ENCODE measurements at regions not wholly inside any gene's neighbourhood (a gene's known extent, or its start where the extent isn't known, plus 50 kb on each side); places are given as distances from the start of the nearest gene placed in this dataset.
"Not testable (repeated sequence)": the region's sequence is repeated elsewhere in the genome, so short reads cannot be mapped to it uniquely, and the experiment has no call there.

DNA sequence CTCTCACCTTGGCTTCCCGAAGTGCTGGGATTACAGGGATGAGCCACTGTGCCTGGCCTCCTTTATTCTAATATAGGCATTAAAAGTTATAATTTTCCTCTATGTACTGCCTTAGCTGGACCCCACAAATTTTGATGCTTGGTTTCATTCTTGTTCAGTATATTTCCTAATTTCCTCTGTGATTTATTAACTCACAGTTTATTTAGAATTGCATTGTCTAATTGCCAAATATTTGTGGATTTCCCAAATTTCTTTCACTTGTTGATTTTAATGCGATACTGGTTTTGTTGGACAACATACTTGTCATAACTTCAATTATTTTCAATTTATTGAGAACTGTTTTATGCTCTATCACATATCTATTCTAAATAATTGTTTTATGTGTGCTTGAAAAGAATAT is 366.0 kb downstream of the OMA1 start:
- no peak for DNase-seq

DNA sequence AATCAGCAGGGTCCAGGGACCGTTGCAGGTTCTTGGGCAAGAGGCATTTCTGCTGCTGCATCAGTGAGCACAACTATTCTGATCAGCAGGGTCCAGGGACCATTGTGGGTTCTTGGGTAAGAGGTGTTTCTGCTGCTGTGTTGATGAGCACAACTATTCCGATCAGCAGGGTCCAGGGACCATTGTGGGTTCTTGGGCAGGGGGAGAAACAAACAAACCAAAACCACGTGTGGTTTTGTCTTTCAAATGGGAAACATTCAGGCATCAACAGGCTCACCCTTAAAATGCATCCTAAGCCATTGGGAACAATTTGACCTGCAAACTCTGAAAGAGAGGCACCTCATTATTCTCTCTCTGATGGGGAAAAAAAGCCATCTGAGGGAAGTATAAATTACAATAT is 377.4 kb downstream of the OMA1 start:
- not testable (repeated sequence) for DNase-seq

DNA sequence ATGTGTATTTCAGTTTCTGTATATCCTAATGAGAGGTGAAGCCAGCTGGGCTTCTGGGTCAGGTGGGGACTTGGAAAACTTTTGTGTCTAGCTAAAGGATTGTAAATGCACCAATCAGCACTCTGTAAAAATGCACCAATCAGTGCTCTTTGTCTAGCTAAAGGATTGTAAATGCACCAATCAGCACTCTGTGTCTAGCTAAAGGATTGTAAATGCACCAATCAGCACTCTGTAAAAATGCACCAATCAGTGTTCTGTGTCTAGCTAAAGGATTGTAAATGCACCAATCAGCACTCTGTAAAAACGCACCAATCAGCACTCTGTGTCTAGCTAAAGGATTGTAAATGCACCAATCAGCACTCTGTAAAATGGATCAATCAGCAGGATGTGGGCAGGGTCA is 379.4 kb downstream of the OMA1 start:
- not testable (repeated sequence) for DNase-seq

DNA sequence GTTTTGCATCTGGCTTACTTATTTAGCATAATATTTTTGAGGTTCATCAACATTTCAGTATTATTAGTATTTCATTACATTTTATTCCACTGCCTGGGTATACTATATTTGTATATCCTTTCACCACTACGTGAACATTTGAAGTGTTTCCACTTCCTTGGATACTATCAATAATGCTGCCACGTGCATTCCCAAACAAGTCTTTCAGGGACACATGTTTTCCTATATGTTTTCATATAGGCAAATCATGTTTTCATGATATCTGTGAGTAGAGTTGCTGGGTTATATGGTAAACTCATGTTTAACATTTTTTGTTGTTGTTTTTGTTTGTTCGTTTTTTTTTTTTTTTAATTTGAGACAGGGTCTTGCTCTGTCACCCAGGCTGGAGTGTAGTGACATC is 380.1 kb downstream of the OMA1 start:
- DNase-seq: no peak

DNA sequence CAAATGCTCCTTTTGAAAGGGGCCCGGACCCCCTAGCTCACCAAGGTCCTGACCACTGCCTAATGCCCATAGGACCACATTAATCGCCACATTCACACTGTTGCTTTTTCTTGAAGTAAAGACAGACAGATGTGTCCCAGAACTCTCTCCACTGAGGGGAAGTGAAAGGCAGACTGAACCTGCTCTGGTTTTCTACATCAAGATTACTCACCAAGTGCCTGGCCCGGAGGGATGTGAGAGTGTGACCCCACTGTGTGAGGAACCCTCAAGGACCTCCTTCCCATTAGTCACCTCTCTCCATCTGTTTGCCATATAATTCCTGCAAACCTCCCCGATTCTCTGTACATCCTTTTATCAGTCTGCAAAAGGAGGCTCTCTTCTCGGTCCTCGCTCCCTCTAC is 381.5 kb downstream of the OMA1 start:
- no peak for DNase-seq

DNA sequence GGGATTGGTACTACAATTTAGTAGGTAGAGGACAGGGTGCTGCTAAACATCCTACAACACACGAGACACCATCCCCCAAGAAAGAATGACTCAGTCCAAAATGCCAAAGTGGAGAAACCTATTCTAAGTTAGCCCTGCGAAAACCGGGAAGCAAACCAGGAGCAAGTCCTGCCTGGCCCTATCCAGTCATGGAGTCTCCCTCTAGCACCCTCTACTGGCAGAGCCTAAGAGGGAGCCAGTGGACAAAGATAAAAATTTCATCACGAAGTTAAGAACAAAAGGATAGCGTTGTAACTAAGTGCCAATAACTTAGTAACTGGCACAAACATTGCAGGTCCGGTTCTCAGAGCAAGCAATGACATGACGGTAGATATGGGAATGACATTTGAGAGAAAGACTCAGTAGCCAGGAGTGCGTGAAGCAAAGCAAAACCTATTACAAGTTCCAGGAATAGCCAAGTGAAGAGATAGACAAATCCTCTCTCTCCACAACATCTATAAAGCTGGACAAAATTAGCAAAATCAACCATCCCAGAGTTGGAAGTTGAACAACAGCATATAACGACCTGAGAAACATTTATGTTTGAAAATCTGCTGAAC is 383.5 kb downstream of the OMA1 start:
- DNase-seq: no peak

DNA sequence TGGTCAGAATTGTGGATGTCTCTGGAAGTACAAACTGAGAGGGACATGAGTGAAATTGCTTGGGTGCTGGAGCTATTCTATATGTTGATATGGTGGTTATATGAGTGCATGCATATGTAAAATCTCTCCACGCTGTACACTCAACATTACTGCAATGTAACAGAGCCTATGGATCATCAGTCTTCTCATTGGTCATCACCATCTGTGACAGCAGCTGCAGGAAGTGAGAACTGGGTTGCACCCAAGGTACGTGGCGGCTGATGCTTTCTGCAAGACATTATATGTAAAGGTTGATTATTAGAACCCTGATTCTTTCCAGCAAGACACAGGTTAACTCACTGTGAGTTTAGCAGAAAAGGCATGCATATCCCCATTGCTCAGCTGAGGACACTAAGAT is 387.1 kb downstream of the OMA1 start:
- DNase-seq: no peak

DNA sequence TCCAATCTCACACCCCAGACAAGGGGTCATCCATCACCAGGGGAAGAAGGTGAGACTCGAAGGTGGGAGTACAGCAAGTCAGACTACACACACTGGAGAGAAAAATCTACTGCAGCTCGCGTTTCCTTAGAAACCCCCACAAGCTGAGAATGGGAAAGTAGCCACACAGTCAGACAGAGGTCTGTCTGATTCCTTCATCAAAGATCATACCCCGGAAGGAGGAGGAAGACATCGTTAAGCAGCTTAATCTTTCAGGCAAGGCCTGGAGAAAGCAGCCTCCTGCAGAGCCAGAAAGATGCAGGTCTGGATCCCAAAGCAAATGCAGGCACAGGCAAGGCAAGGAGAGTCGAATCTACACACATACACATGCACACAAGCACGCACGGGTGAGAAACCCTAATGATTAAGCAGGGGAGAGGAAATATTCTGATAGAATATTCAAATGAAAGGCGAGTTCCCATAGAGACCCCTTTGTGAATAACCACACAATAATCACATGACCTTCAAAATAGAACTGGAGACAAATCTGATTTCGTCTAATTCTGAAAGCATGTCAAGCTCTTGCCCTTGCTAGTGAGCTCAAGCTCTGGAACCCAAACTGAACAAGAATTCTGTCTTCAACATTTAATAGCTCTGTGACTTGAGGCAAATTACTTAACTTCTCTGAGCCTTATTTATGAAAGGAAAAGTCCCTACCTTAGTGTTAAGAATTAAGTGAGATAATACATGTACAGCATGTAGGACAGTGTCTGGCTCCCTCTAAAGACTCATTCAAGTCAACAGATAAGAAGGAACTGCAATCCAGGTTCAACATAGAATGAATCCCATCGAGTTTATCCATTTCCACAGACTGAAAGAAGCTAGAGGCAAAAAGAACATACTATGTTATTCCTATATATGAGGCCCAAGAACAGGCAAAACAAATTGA is 387.8 kb downstream of the OMA1 start:
- DNase-seq: no peak

DNA sequence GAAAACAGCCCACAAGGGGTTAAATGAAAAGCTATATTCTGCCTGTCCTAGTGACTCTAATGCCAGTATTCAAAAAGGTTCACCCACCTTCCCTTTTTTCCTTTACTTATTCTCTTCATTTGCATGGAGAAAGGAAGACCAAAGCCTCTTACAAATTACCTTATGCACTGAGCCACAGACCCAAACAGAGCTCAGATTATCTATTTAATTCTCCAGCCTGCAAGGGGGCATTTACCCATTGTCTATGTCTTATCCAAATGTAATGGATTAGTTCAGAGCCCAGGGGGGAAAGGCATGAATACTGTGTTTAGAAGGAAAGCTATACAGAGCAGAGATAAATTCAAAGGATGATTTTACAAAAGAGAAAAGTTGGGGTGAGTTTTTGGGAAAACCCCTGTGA is 388.5 kb downstream of the OMA1 start:
- no peak for DNase-seq

DNA sequence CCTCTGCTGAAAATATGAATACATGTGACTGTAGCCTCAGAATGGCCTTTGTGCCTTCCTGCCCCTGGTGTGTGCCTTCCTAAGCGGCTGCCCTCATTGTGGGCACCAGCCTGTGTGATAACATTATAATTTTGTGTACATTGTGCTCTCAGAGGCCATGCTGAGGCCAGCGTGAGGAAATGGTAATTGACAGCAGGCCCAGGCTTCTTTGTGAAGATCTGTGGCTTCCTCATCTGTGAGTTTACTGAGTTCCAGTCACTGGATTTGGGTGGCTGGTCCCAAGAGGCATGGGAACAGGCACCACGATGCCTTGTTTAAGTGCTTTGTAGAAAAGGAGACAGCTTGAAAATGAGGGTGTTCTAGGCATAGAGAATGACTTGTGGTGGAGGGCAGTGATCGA is 389.3 kb downstream of the OMA1 start:
- DNase-seq: no peak

DNA sequence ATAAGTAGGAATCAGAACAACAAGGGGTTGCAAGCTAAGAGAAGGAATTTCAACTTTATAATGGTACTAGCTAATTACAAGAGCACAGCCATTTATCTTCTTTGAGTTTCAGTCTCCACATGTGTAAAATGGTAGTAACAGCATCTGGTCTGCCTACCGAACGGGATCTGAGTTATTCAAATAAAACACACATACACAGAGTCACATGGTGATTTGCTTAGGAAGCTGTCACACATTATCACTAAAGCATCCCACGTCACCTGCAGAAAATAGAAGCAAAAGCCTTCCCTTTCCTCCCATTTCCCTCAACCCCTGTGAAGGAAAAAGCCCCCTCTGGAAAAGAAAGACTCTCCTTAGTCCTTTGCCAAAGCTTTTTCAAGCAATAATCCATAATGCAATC is 389.7 kb downstream of the OMA1 start:
- no peak for DNase-seq

DNA sequence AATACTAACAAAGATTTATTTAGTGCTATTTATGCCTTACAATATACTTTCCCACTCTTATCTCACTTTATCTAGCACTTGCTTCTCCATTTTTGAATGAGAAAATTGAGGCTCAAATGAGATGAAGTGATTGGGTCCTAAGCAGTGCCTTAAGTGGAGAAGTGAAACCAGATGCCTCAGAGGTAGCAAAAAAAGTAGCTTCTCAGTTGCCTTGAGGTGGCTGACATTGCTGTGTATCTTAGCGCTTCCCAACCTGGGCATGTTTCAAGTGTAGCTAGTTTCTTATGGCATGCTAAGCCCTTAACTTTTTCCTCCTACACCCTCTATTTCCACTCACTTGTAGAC is 390.4 kb downstream of the OMA1 start:
- DNase-seq: no peak

DNA sequence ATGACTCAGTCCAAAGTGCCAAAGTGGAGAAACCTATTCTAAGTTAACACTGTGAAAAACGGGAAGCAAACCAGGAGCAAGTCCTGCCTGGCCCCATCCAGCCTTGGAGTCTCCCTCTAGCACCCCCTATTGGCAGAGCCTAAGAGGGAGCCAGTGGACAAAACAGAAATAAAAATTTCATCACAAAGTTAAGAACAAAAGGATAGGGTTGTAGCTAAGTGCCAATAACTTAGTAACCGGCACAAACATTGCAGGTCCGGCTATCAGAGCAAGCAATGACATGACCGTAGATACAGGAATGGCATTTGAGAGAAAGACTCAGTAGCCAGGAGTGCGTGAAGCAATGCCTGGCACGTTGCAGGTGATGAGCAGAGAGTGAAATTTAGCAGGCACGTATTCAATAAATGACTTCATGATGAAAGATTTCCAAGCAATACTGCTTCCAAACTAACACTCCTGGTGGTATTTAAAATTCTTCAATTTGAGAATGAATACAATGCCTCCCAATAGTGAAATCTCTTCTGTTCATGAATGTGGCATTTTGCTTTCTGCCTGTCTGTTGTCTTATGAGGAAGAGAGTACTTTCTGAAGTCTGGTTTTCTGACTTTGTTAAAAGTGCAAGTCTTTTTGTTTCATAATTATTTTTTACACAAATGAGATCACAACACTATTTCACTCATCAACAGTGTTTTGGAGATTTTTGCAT is 391.0 kb downstream of the OMA1 start:
- no peak for DNase-seq

DNA sequence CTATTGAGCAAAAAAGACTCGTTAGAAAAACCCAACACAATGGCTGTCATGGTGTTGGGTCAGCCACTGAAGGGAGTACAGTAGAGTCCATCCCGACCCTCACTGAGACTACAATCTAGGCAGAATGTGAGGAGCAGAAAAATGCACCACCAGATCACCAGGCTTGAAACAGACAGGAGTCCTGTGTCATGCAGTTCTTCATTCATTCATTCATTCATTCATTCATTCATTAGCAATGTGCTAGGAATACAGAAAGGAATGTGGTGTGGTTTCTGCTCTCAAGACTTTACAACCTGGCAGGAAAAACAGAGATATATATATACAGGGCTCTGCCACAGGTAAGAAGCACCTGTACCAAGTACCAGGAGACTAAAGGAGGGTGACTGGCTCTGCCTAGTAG is 392.3 kb downstream of the OMA1 start:
- no peak for DNase-seq

DNA sequence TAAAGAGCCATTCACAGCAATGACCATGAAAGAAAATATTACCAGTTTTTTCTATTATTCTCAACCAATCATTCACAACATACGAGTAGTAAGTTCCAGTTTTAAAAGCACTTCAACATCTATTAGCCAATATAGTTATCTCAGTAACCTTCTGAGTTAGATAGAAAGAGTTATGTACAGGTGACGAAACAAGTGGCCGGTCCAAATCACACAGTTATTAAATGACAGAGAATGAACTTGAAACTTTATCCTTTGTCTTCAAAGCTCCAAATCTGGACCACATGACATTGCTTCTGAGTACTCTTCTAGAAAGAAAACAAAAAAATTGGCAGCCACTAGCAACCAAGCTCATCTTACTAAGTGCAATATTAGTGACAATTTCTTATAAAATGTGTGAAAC is 393.8 kb downstream of the OMA1 start:
- no peak for DNase-seq

DNA sequence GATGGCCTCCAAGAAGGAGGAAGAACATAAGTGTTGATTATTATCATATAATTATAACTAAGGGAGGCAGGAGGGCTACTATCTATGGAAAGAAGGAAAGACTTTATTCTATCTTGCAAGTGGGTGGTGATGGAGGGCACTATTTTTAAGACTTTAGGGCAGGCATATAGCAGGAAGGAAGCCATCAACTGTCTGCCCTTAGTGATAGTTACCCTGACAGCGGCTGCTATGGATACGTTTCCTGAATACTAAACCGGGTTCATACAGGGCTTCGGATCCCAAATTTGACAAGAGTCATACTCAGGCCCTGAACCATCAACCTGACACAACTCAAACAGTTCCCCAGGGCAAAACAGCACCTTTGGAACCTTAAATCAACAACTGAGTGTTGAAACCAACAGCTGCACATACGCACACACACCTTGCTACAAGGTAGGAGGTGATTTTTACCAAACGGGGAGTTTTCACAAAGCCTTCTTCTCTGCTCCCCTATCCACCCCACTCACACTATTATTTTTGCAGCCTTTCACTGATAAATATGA is 397.2 kb downstream of the OMA1 start:
- DNase-seq: no peak

DNA sequence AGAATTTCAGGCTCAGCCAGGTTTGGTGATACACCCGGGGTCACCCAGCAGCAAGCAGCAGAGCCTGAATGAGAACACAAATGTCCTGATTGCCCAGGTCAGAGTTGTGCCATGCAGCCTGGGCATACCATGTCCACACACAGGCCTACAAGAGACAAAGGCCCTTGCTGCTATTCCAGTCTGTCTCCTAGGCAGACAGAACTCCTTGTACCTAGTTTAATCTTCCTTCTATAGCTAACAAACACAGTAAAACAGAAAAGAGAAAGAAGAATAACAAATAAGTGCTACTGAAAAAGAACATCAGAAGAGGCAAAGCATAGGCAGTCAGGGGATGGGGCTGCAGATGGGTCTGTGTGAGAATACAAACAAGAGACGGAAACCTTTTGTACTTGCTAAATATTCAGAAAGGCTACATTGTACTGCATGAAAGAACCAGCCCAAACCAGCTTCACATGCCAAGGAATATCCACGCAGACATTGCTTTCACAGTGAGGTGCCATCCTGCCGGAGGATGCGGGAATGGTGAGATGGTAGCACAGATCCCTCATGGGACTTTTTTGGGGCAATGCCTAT is 401.7 kb downstream of the OMA1 start:
- DNase-seq: no peak

DNA sequence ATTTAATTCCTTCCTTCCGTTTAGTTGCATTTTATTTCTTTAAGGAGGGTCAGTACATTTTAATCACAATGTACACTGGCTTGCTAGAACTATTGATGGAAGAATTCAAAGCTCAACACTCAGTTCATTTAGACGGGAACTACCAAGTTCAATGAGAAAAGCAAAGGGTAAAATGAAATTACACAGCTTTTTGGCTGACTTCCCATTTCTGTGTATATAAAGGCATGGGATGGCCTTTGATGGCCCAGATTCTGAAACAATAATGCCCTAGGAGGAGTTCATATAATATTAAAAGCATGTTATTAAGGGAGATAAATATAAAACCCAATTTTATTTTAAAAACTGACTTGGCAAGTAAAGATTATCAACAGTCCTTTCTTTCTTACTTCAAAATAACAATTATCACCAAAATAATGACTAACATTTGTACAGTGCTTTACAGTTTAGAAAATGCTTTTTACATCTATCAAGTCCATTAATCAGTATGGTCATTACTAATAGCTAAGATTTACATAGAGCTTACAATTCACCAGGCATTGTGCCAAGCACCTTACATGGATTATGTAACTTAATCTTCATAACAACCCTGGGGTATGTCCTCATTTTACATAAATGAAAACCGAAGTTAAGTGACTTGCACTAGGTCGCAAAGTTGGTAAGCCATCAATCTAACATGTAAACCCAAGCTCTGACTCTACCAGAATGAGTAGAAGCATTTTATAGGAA is 402.4 kb downstream of the OMA1 start:
- DNase-seq: no peak

DNA sequence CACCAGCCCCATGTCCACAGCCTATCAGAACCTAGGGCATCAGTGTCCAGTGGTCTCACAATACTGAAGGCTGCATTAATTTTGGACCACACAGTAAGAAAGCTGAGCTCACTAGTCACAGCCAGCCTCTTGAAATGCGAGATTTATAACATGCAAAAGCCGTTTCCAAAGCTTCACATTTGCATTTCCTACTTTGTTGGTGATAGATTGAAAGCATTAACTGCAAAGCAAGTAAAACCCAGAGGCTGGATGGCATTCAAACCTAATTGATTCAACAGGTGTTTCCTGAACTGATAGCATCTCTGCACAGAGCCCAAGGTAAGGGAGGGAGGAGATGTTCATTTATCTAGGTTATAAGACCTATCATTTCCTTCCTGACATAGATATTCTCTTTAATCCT is 410.1 kb downstream of the OMA1 start:
- no peak for DNase-seq

DNA sequence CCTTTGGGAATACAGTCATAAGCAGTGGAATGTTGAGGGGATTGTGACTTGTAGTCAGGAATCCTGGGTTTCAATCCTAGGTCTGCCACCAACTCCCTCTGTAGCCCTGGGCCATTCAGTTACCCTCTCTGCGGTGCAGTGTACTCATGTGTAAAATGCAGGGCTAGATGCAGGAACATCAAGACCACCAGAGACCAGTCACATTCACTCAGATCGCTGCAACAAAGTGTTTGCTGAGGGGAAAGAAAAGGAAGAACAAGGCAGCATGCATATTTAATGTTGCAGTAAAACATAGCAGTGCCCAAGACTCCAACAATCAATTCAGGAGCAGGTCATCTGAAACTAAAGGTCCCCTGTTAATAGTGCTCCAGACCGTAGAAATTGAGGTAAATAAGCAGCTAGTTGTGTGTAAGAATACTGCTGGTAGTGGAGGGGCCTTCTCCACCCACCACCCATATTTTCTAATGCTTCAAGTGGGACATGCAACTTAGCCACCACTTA is 410.7 kb downstream of the OMA1 start:
- no peak for DNase-seq

DNA sequence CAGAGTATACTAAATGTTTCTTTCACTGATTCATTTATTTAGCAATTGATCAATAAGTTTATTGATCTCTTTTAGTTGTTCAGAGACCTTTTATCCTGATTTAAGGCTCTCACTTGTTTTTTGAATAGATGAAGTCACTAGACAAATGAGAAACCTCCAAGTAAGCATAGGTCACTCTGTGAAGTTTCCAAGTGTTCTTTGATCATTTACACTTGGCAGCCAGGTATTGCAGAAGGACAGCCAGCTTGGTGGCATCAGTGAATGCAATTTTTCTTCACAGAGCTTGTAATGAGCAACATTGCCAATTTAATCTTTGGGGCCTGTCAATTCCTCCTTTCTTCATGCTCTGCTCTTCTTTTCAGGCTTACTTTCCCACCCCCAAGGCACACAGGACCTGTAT is 413.0 kb downstream of the OMA1 start:
- DNase-seq: no peak

DNA sequence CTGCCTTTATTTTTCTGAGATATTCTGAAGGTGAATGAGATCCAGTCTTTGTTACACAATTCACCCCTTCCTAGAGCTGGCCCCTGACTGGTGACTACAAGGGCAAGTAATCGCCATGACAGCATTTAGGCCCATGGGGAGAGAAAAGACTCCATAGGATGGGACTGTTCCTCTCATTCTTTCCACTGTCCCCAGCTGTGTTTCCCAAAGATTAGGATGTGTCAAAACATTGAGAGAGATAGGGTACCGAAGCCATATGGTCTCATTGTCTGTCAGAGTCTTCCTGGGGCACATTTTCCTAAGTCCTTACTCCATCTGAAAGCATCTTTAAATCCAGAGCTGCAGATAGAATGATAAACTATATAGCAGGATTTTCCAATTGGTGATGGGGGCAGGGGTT is 423.5 kb downstream of the OMA1 start:
- DNase-seq: no peak

DNA sequence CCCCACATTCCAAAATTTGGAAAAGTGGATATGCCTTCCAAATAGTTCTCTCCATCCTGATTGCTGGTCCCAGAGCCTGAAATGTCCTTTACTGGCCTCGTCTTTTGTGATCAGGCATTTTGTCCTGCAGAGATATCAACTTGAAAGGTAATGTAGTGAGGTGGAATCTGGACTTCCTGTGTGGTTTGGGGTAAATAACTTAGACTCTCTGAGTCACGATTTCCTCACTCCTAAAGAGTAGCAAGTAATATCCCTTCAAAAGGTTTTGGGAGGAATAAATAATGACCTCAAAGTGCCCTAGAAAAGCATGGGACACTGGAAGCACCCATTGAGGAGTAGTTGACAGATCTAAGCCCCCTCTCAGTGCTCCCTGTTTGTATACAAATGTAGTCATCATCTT is 426.6 kb downstream of the OMA1 start:
- no peak for DNase-seq
